ENCODE measurements at regions not wholly inside any gene's neighbourhood (a gene's known extent, or its start where the extent isn't known, plus 50 kb on each side); places are given as distances from the start of the nearest gene placed in this dataset.
"Not testable (repeated sequence)": the region's sequence is repeated elsewhere in the genome, so short reads cannot be mapped to it uniquely, and the experiment has no call there.

DNA sequence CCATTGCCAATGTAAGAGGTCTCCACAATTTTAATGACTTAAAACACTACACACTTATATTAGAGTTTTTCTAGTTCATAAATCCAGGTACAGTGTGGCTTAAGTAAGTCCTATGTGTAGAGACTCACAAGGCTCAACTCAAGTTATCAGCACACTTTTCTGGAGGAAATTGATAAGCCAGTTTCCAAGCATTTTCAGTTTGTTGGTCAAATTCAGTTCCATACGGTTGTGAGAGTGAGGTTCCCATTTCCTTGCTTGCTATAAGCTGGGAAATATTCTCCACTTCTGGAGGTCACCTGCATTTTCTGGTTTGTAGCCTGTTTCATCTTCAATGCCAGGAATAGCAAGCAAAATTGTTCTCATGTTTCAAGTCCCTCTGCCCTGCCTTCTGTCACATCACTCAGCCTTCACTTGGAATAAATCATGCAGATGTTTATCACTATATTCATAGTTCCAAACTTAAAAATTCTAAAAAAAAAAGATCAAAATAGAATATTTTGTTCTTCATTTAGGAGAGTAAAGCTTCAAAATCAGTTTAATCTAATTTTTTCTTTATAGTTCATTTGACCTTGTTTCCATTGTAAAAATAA is 1137.5 kb upstream of the INTU start:
- DNase-seq (no peak), ATAC-seq (no peak)
- H3K4me1 ChIP-seq (ENCODE audit: low read depth), result no peaks in the 10 kb centered on the region

GRCh38 chr4:126512979-126513378 is 1119.8 kb upstream of the INTU start:
- TF ChIP-seq, protein P1, sequence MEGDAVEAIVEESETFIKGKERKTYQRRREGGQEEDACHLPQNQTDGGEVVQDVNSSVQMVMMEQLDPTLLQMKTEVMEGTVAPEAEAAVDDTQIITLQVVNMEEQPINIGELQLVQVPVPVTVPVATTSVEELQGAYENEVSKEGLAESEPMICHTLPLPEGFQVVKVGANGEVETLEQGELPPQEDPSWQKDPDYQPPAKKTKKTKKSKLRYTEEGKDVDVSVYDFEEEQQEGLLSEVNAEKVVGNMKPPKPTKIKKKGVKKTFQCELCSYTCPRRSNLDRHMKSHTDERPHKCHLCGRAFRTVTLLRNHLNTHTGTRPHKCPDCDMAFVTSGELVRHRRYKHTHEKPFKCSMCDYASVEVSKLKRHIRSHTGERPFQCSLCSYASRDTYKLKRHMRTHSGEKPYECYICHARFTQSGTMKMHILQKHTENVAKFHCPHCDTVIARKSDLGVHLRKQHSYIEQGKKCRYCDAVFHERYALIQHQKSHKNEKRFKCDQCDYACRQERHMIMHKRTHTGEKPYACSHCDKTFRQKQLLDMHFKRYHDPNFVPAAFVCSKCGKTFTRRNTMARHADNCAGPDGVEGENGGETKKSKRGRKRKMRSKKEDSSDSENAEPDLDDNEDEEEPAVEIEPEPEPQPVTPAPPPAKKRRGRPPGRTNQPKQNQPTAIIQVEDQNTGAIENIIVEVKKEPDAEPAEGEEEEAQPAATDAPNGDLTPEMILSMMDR (IDR thresholded peaks at IDR 0.05), result no peak
- ATAC-seq, result no peak
- Histone ChIP-seq H3K4me3 (no peak overlapping the region), H3K9me3 (no peaks in the 10 kb centered on the region), H3K36me3 (ENCODE audit: low read depth) (no peaks in the 10 kb centered on the region), H3K4me1 (ENCODE audit: low read depth) (no peaks in the 10 kb centered on the region)
- intact Hi-C loops (cut with DNase I, micrococcal nuclease), result no loop called here
- no peak for DNase-seq

More for the DNA sequence above, 1137.5 kb upstream of the INTU start:
- Histone ChIP-seq H3K4me3 (no peak overlapping the region), H3K36me3 (ENCODE audit: low read depth) (no peaks in the 10 kb centered on the region), H3K9me3 (no peaks in the 10 kb centered on the region)
- intact Hi-C loops (cut with DNase I, micrococcal nuclease), result no loop called here
- TF ChIP-seq, protein P1 (IDR thresholded peaks at IDR 0.05), result no peak

DNA sequence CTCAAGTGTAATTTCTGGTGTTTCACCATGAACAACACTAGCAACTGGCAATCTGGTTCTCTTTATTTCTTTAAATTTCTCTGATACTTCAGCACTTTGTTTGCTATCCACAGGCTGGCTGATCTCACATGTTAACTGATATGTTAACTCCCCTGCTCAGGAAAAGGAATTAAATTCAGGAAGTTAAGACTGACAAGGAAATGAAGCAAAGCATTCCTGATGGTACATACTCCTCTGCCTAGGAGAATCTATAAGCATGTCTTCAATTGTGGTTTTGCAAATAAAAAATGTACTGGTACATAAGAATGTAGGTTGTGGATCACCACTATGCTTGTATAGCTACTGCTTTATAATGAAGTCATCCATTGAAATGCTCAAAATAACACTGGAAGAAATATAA is 1119.2 kb upstream of the INTU start:
- H3K4me1 ChIP-seq (ENCODE audit: low read depth), result no peaks in the 10 kb centered on the region
- TF ChIP-seq, protein P1 (IDR thresholded peaks at IDR 0.05), result no peak
- H3K36me3 ChIP-seq (ENCODE audit: low read depth), result no peaks in the 10 kb centered on the region
- DNase-seq (no peak), ATAC-seq (no peak)
- H3K9me3 ChIP-seq, result no peaks in the 10 kb centered on the region
- H3K4me3 ChIP-seq, result no peak overlapping the region
- intact Hi-C loops (cut with DNase I, micrococcal nuclease), result no loop called here

GRCh38 chr4:126520731-126521130 is 1112.0 kb upstream of the INTU start:
- ATAC-seq (no peak), DNase-seq (no peak)
- Histone ChIP-seq H3K9me3 (peaks cover 2% of the 10 kb centered on the region), H3K4me1 (ENCODE audit: low read depth) (no peaks in the 10 kb centered on the region), H3K36me3 (ENCODE audit: low read depth) (no peaks in the 10 kb centered on the region), H3K4me3 (no peak overlapping the region)
- intact Hi-C loops (cut with DNase I, micrococcal nuclease), result no loop called here
- TF ChIP-seq, protein P1 (IDR thresholded peaks at IDR 0.05), result no peak

DNA sequence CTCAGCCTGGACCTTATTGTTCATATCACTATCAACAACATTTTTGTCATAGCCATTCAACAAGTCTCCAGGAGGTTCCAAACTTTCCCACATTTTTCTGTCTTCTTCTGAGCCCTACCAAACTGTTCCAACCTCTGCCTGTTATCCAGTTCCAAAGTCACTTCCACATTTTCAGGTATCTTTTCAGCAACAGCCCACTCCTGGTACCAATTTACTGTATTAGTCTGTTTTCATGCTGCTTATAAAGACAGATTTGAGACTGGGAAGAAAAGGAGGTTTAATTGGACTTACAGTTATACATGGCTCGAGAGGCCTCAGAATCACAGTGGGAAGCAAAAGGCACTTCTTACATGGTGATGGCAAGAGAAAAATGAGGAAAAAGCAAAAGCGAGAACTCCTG is 1107.4 kb upstream of the INTU start:
- H3K4me3 ChIP-seq; H3K4me1 ChIP-seq (ENCODE audit: low read depth); intact Hi-C loops (cut with DNase I, micrococcal nuclease); ATAC-seq; H3K36me3 ChIP-seq (ENCODE audit: low read depth); DNase-seq: not testable (repeated sequence)
- H3K9me3 ChIP-seq, result peaks cover 12% of the 10 kb centered on the region

DNA sequence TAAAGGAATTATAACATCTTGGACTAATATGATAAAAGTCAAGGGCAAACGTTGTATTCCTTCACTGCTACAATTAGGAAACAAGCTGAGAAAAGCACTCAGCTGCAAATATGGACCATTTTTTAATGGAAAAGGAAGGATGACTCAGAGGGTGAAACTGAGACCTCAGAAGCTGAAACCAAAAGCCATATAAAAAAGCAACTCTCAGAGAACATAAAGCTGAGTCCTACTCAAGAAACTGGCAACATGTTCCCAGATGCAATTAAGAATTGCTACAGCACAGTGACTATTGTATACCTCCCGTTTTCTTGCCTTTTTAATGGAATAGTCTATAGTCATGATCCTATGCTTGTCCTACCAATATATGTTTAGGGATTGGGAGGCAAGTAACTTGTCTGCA is 1106.4 kb upstream of the INTU start:
- intact Hi-C loops (cut with DNase I, micrococcal nuclease), result no loop called here
- ATAC-seq, result no peak
- no peaks in the 10 kb centered on the region for H3K36me3 ChIP-seq (ENCODE audit: low read depth)
- no peak overlapping the region for H3K4me3 ChIP-seq
- peaks cover 12% of the 10 kb centered on the region for H3K9me3 ChIP-seq
- TF ChIP-seq, protein P1 (IDR thresholded peaks at IDR 0.05), result no peak
- no peak for DNase-seq
- H3K4me1 ChIP-seq (ENCODE audit: low read depth), result no peaks in the 10 kb centered on the region
